PFSK-1 (cell line): ENCODE measurements at regions not wholly inside any gene's neighbourhood (a gene's known extent, or its start where the extent isn't known, plus 50 kb on each side); places are given as distances from the start of the nearest gene placed in this dataset.

Source experiments
- SIN3A ChIP-seq: IDR thresholded peaks from 2 replicates; pipeline ENCODE4 v1.6.1; 2012; ENCODE audit warnings: mild to moderate bottlenecking, low read length, moderate library complexity, borderline replicate concordance; ENCODE audit not compliant: insufficient read depth
- TF ChIP-seq, protein P1 (sequence below), 2 experiments: IDR thresholded peaks; 2 replicates each; pipeline versions ENCODE4 v1.6.1 to v1.8.0; 2011 to 2012; ENCODE audit warnings: low read depth in 2 of 2, low read length in 2 of 2, control low read depth in 1 of 2, inconsistent platforms in 1 of 2, mild to moderate bottlenecking in 1 of 2, moderate library complexity in 1 of 2; ENCODE audit not compliant: insufficient read depth in 1 of 2

DNA sequence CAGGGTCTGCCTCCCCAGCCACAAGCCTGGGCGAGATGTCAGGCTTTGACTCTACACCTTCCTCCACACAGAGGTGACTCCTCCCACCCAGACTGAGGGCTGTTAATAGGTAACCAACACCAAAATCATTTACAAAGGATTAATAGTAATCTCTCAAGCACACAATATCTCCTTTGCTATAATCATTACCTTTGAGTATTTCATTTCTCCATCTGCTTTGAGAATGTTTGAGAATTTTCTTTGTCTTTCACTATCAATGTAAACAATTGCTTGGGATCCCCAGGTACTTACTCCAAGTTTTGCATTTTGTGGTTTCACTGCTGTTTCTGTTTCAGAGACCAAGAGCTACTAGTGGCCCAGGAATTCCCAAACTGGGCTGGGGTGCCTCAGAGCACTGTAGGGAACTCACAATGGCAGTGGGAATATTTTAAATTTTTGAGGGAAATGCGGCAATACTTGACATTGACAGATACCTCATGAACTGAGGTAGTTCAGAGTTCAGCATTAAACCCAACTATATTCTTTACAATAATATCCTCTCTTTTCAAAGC is 166.4 kb upstream of the MGAT5 start:
- TF ChIP-seq SIN3A: no peak
- TF ChIP-seq, protein P1, sequence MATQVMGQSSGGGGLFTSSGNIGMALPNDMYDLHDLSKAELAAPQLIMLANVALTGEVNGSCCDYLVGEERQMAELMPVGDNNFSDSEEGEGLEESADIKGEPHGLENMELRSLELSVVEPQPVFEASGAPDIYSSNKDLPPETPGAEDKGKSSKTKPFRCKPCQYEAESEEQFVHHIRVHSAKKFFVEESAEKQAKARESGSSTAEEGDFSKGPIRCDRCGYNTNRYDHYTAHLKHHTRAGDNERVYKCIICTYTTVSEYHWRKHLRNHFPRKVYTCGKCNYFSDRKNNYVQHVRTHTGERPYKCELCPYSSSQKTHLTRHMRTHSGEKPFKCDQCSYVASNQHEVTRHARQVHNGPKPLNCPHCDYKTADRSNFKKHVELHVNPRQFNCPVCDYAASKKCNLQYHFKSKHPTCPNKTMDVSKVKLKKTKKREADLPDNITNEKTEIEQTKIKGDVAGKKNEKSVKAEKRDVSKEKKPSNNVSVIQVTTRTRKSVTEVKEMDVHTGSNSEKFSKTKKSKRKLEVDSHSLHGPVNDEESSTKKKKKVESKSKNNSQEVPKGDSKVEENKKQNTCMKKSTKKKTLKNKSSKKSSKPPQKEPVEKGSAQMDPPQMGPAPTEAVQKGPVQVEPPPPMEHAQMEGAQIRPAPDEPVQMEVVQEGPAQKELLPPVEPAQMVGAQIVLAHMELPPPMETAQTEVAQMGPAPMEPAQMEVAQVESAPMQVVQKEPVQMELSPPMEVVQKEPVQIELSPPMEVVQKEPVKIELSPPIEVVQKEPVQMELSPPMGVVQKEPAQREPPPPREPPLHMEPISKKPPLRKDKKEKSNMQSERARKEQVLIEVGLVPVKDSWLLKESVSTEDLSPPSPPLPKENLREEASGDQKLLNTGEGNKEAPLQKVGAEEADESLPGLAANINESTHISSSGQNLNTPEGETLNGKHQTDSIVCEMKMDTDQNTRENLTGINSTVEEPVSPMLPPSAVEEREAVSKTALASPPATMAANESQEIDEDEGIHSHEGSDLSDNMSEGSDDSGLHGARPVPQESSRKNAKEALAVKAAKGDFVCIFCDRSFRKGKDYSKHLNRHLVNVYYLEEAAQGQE (IDR thresholded peaks at IDR 0.05; ENCODE audit: insufficient read depth in 1 of 2, low read depth in 2 of 2, low read length in 2 of 2): no peak
